ENCODE measurements at regions not wholly inside any gene's neighbourhood (a gene's known extent, or its start where the extent isn't known, plus 50 kb on each side); places are given as distances from the start of the nearest gene placed in this dataset.
"Not testable (repeated sequence)": the region's sequence is repeated elsewhere in the genome, so short reads cannot be mapped to it uniquely, and the experiment has no call there.

DNA sequence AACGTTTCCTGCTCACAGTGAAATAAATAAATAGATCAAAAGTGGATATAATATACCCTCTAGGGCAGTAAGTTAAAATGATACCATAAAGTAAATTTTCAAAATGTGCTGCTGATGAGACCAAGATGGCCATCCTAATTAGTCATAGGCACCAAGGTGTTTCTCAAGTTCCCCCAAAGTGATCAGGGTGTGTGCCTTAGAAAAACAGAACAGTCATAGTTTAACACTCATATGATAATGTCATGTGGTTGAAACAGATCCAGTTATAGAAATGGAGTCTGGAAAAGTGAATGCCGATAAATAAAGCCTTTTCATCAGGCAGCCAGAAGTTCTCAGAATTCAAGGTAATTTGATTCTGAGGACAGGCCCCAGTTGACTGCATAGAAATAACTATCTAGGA is 161.5 kb upstream of the CDKN2B start:
- no peak for DNase-seq (ENCODE audit: low spot score)

DNA sequence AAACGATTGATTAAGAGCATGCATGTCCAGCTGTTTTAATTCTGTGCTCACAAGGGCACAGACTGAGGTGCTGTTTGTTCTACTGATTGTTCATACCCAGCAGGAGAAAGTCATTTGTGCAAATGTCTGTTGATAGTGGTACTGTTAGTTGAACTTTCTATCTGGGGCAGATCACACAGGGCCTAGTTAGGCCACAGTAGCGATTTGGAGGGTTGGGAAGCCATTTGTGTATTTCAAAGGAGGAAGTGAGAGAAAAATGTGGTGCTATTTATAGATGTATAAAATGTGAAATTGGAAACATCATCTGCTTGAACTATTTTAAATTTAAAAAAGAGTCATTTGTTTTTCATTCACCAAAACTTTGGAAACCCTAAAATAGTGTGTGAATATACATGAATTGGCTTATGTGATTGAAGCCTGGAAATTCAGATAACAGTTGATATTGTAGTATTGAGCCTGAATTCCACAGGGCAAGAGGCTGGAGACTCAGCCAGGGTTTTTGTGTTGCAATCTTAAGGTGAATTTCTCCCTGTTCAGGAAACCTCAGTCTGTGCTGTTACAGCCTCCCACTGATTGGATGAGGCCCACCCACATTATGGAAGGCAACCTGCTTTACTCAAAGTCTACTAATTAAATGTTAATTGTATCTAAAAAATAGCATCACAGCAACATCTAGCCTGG is 162.0 kb upstream of the CDKN2B start:
- DNase-seq (ENCODE audit: low spot score) = no peak

DNA sequence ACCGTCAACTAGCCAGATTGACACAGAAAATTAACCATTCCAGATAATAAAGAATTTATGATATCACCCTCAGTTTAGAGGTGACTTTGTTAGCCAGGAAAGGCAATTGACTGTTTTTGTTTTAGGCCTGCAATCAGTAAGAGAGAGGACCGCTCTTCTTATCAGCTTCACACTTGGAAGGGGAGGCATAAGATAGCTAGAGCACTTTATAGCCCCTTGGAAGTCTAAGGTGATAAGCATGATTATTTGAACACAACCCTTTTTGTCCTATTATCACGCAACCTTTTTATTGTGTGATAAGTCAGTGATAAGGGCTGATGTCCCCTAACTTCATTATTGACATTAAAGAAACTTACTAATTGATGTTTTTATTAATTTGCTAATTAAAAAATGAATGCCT is 162.6 kb upstream of the CDKN2B start:
- no peak for DNase-seq (ENCODE audit: low spot score)

DNA sequence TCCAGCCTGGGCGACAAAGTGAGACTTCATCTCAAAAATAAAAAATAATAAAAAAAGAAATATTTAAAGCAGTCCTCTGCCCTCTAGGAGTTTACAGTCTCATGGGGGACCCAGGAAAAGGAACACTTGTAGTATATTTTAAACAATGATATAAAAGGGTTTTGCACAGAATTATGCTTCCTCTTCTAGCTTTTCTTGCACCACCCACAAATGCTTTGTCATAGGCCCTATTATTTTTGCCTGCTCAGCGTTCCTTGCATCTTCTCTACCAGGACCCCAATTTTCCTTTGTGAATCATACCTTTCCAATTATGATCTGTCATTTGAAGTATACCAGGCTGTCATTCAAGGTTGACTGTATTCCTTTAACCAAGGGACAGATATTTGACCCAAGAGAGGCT is 164.8 kb upstream of the CDKN2B start:
- DNase-seq (ENCODE audit: low spot score) = no peak

DNA sequence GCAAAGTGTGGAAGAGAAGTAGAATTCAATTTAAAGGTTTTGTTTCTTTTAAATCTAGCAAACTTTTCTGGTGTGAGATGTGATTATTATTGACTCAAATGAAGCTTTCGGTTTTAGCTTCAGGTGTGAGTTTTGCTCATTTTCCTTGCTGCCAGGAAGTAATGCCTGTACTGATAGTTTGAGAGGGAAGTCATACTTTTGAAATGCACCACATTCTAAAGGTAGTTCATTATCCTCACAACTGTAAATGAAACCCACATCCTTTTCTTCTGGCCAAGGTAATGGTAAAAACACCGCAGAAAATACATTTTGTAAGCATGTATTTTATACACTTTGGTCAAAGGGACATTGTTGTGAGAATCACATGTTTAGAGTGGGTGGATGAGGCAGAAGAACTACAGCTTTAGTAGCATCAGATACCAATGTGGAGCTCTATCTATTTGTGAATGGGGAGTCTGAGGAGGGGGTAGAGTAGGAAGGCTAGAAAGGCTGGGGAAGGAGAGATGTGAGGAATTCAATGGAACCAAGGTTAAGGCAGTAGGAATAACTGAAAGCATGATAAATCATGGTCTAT is 167.0 kb upstream of the CDKN2B start:
- no peak for DNase-seq (ENCODE audit: low spot score)

DNA sequence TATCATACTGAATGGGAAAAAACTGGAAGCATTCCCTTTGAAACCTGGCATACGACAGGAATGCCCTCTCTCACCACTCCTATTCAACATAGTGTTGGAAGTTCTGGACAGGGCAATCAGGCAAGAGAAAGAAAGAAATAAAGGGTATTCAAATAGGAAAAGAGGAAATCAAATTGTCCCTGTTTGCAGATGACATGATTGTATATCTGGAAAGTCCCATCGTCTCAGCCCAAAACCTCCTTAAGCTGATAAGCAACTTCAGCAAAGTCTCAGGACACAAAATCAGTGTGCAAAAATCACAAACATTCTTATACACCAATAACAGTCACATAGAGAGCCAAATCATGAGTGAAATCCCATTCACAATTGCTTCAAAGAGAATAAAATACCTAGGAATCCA is 171.9 kb upstream of the CDKN2B start:
- not testable (repeated sequence) for DNase-seq (ENCODE audit: low spot score)

DNA sequence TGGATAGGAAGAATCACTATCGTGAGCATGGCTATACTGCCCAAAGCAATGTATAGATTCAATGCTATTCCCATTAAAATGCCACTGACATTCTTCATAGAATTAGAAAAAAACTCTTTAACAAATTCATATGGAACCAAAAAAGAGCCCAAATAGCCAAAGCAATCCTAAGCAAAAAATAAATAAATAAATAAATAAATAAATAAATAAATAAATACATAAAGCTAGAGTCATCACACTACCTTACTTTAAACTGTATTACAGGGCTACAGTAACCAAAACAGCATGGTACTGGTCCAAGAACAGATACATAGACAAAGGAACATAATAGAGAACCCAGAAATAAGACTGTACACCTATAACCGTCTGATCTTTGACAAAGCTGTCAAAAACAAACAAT is 180.4 kb upstream of the CDKN2B start:
- no peak for DNase-seq (ENCODE audit: low spot score)

DNA sequence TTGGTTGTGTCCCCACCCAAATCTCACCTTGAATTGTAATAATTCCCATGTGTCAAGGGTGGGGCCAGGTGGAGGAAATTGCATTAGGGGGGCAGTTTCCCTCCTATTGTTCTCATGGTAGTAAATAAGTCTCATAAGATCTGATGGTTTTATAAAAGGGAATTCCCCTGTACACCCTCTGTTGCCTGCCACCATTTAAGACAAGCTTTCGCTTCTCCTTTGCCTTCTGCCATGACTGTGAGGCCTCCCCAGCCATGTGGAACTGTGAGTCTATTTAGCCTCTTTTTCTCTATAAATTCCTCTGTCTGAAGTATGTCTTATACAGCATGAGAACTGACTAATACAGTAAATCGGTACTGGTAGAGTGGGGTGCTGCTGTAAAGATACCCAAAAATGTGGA is 187.9 kb upstream of the CDKN2B start:
- not testable (repeated sequence) for DNase-seq (ENCODE audit: low spot score)

DNA sequence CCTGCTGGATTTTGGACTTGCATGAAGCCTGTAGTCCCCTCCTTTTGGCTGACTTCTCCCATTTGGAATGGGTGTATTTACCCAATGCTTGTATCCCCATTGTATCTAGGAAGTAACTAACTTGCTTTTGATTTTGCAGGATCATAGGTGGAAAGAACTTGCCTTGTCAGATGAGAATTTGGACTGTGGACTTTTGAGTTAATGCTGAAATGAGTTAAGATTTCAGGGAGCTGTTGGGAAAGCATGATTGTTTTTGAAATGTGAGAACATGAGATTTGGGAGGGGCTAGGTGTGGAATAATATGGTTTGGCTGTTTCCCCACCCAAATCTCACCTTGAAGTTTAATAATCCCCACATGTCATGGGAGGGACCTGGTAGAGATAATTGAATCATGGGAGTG is 189.6 kb upstream of the CDKN2B start:
- DNase-seq (ENCODE audit: low spot score) = no peak

DNA sequence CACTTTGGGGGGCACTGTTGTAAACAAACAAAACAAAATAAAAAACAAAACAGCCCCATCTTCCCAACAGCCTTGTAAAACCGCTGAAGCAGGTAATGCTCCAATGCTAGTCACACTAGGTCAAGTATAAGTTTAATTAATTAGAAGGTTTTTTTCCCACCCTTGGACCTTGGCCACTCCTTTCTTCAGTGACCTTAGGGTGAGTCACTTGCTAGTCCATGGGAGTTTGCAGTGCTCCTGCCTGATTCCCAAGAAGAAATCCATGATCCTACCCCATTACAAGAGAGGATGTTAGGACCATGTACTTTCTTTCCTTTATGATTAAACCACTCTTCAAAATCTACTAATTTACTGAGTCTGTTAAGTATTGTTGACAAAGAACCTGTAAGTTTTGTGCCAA is 192.2 kb upstream of the CDKN2B start:
- no peak for DNase-seq (ENCODE audit: low spot score)

DNA sequence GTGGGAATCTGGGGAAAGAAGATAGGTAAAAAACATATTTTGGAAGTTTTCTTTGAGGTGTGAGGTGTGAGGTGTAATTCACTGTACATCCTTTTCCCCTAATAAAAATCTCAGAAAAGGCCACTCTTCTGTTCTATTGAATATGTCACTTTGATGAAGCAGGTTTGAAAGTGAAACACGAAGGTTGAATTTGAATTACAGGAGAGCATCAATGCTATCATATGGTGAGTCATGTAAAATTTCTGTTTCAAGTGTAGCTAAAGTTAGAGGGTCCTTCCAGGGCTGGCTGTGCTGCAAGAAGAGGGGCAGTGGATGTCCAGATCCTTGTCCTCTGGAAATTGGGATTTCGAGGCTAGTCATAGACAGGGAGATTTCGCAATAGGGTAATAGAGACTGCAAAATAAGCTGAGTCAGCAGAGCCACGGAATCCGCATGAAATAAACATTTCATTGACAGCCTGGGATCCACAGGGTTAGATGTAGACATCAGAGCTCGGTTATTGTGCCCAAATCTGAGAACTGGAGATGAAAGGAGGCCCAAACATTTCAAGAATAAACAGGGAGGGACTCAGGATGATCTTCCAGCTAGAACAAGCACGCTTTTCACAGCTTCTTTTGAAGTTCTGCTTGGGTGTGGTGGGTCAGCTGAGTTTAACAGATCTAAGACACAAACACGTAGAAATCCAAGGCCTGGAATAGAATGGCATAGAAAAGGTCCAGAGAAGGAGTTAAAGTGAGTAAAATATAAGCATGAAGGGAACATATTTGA is 194.4 kb upstream of the CDKN2B start:
- DNase-seq (ENCODE audit: low spot score) = no peak

DNA sequence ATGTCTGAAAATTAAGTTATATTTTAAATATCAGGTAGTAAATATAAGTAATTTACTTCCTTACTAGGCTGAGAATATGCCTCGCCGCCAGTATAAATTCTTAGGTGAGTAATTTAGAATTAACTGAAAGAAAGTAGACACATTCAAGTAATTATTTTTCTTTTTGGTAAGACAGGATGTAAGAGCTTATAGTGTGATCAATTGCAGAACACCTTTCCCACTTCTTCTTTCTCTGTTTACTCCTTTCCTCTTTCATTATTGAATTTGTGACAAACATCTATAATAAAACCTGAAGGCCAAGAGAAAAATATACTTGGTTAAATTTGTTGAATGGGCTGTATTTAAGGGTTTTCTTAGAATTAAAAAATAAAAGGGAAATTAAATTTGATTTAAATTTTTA is 195.1 kb upstream of the CDKN2B start:
- DNase-seq (ENCODE audit: low spot score) = no peak

DNA sequence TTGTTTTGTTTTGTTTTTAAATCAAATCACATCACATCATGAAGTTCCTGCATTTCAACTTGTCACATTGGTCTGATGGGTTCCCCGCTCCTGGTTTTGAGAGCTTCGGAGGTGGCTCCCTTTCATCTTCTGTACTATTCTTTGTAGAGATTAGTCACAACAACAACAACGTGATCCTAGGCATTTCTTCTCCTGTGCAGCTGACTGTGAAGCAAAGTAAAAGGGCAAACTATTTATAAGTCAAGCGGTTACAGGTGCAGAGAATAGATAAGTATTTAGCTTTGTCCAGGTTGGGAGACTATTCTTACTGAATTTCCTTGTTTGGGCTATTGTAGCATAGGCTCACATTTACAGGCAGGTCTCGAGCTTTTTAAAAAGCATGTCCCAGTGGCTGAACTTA is 197.7 kb upstream of the CDKN2B start:
- DNase-seq (ENCODE audit: low spot score) = no peak

DNA sequence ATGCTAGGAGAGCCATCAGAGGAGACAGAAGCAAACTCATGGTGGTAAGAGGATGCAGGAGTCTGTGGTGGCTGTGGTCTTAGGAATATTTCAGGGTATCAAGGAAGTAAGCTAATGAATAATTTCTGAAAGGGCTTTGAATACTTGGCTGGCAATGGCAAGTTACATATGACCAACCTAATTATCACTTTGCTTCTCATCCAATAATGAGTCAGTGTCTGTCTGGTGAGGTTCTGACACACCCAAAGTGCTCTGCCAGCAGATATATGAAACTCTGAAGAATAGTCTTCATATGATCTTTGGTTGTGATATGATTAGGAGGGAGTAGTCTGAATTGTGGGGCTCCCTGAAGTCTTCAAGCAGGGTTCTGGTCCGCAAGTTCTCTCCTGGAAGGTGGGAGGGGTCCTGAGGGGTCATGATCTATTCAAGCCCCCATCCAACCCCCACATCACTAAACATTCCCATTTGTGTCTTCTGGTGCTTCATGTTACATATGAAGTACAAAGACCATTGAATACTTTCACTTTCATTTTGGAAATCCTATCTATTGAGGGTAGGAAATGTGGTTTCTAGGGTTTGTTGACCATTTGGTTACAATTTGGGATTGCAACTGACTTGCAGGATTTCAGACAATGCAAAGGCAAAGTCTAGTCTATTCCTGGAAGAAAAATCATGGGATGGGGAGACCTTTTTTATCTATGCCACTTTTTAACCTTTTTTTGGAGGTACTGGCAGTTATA is 199.9 kb upstream of the CDKN2B start:
- peak; percentile 19 for DNase-seq (ENCODE audit: low spot score)

DNA sequence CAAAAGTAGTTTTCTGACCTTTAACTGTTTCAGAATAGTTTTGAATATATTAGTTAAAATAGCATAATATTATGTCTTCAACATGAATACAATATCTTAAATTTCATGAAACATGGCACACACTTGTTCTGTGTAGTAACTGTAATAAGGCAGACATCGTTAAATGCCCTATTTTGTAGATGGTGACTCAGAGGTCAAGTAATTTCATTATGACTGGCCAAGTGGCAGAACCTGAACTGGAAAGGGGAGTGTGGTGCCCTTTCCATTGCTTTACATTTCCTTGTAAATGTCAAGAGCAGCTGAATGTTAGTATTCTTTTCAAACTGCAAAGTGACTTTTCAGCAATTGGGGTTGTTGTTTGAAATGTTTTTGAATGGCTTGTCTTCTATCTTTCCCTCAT is 201.2 kb upstream of the CDKN2B start:
- no peak for DNase-seq (ENCODE audit: low spot score)

DNA sequence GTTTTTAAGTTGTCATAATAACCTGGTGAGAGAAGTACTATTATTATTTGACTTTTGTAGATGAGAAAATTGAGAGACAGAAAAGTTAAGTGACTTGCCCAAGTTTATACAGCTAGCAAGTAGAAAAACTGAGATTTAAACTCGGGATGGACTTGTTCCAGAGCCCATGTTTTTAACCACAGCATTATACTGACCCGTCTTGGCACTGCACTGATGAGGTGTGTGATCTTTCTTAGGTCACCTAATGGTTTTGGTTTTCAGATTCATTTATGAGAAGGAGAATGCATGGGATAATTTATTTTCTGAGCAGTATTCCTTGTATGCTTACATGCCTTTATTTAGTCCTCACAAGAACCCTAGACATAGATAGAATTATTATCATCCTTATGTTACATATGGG is 201.8 kb upstream of the CDKN2B start:
- no peak for DNase-seq (ENCODE audit: low spot score)

DNA sequence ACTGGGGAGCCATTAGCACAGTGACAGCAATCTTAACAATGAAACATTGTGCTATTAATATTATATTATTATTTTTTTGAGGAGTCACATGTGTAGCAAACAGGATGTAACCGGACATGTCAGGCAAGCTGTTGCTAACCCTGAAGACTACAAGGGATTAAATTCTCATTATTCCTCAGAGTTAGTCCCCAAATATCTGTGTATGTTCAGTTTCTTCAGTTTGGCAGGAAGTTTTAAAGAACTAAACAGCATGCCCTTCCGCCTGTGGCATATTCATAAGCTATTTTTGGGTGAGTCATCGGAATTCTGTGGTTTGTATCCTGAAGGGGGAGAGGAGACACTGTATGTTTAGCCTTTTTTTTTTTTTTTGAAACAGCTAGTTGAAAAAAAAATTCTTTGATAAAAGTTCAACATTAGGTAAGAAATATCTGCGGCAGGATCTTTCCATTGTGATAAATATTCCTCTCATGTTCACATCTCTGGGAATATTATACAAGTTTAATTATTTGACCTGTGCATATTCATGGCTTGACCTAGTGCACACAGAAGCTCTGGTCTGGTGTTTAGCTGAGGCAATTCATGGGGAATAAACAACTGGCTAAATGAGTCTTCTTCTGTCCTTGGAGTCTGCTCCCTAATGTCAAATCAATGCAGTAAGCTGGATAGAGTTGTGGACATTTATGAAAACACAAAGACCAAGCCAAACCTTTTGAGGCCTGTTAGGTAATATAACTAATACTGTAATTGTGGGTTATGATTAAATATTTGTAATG is 202.7 kb upstream of the CDKN2B start:
- DNase-seq (ENCODE audit: low spot score) = no peak

DNA sequence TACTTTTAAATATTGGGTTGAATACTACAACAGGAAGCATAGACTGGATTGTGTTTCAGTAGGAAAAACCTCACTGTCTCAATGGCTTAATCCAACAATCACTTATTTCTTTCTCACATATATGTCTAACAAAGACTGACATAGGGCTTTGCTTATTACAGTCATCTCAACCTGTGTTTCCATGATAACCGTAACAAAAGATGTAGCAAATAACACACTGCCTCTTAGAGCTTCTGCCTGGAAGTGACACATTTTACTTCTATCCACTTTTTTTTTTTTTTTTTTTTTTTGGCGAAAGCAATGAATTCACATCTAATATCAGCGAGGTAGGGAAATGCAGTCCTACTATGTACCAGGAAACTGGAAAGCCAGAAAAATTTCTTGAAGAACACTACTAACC is 204.9 kb upstream of the CDKN2B start:
- DNase-seq (ENCODE audit: low spot score) = no peak

DNA sequence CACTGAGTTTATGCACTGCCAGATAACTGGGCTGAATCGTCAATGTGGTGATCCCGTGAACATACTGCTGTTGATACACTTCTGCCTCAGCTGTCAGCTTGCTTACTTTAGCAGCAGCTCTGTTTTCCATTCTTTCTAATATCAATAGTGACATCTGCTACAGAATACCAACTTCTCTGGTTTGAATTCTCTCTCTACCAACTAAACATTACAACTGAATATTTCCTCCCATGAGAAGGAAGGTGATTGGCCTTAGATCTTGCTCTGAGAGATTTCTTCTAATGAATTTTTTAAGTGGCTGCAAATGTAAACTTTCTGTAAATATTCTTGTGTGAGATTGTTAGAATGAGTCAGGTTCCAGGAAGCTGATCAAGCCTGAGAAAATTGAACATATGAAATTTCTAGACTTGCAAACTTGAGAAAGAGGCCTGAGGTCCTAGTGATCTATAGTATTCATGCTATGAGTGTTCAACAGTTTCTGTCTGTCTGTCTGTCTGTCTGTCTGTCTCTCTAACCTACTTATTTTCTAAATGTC is 205.5 kb upstream of the CDKN2B start:
- no peak for DNase-seq (ENCODE audit: low spot score)

DNA sequence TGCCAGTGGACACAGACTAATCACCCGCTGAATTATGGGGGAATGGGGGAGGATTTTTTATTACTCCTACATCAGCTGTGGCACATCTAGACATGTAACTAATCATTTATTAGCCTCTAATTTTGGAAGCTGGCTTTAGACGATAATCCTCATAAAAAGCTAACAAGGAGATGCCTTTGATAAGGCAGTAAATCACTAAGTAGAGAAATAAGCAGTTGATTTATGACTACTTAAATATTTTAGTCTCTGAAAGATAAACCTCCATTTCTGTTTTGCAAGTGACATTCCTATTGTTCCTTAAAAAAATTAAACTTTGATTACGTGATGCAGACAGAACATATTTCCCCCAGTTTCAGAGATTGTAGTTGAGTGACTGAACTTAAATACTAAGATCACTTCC is 206.4 kb upstream of the CDKN2B start:
- DNase-seq (ENCODE audit: low spot score) = no peak

DNA sequence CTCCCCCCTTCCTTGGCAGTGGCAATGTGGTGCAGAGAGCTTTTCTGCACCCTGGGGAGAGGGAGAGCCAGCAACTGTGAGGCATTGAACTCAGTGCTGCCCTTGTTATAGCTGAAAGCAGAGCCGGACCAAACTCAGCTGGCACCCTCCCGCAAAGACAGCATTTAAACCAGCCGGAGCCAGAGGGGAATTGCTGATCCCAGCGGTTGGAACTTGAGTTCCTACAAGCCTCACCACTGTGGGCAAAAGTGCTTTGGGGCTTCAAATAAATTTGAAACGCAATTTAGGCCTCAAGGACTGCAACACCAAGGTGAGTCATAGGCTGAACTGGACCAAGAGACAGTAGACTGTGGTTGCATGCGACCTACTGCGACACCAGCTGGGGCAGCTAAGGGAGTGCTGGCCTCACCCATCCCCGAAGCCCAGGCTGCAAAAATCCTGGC is 207.6 kb upstream of the CDKN2B start:
- DNase-seq (ENCODE audit: low spot score) = no peak

DNA sequence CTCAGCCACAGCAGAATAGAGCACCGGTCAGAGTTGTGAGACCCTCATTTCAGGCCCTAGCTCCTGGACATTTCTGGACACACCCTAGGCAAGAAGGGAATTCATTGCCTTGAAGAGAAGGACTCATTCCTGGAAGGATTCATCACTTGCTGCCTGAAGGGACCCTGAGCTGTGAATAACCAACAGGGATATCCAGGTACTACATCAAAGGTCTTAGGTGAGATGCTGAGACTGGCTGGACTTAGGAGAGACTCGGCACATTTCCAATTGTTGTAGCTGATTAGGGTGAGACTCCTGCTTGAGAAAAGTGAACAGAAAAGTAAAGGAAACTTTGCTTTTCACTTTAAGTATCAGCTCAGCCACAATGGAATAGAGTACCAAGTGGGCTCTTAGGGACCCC is 208.1 kb upstream of the CDKN2B start:
- DNase-seq (ENCODE audit: low spot score) = no peak

All from CD4-positive, alpha-beta T cell treated with Interleukin-15 for 4 hours (primary cell).